Heart left ventricle (tissue), 13 donors: ENCODE measurements at regions not wholly inside any gene's neighbourhood (a gene's known extent, or its start where the extent isn't known, plus 50 kb on each side); places are given as distances from the start of the nearest gene placed in this dataset.

Experiments
- POLR2A ChIP-seq, 2 donors: fragments of 450-650 bp; IDR thresholded peaks; one replicate each; pipeline ENCODE4 v1.6.1; 2017; ENCODE audit warnings: antibody characterized with exemption in 2 of 2, mild to moderate bottlenecking in 2 of 2, moderate library complexity in 2 of 2
- TF ChIP-seq, protein P1 (sequence below), 12 donors: fragments of 200-600 bp; sonication (generic) in 4 of 12; IDR thresholded peaks; one replicate each; pipeline versions ENCODE4 v1.5.0 to v1.8.0; 2018 to 2022; ENCODE audit warnings: antibody characterized with exemption in 12 of 12, mild to moderate bottlenecking in 5 of 12
- donor health status: ischemic (EF 13 %, LVEDD 7.1; RV severe dilation, severe dysfunction).
- donor health status: DM: no; HTN: yes; CAD: no.
- donor health status: DM: no; HTN: no; CAD: no.
- donor health status: ischemic (EF 25% LVEDD 6.9; RV normal size, moderate dysfunction).
- donor health status: ischemic (EF 25% LVEDD 5.7; RV mildly dilated, moderate dysfunction).
- donor health status: ischemic (EF 35%, LVEDD 5.7; RV mildly dilated, moderate dysfunction).
- donor health status: nonischemic (EF 11% LVEDD 7.7; RV severe dilation, severe dysfunction).
- donor health status: DM: yes; HTN: yes; CAD: no.
- donor health status: PGD.
- donor health status: ischemic (EF 29% LVEDD 5.4; RV normal size, mild dysfunction).
- donor health status: nonischemic (EF 23%, LVEDD 6.1; RV moderate dilation, normal function).

DNA sequence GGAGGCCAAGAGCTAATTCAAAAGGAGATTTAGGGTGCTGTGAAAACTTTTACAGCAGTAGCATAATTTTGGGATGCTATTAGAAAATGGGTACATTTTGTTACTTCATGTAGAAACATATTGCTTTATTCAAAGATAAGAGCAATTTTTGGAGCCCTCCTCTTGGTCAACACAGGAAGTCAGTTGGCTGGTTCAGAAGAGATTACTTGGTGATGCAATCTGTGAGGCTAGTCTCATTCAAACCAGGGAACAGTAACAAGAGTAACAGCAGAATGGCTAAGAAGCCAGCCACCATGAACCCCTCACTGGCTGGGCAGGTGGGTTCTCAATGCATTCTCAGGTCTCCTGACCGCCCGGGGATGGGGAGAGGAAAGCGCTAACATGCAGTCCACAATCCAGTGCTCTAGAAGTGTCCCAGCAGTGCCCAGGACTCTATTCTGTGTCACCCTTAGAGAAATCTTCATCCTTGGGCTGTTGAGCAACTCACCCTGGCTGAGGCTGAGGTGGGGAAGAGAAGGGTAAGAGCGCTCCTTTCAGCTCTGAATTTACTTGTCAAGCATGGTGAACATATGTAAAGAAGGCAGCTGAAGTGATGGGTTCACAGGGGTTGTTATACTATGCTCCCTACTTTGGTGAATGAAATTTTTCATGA lies 262.2 kb upstream of the UBASH3B start:
- TF ChIP-seq, protein P1, sequence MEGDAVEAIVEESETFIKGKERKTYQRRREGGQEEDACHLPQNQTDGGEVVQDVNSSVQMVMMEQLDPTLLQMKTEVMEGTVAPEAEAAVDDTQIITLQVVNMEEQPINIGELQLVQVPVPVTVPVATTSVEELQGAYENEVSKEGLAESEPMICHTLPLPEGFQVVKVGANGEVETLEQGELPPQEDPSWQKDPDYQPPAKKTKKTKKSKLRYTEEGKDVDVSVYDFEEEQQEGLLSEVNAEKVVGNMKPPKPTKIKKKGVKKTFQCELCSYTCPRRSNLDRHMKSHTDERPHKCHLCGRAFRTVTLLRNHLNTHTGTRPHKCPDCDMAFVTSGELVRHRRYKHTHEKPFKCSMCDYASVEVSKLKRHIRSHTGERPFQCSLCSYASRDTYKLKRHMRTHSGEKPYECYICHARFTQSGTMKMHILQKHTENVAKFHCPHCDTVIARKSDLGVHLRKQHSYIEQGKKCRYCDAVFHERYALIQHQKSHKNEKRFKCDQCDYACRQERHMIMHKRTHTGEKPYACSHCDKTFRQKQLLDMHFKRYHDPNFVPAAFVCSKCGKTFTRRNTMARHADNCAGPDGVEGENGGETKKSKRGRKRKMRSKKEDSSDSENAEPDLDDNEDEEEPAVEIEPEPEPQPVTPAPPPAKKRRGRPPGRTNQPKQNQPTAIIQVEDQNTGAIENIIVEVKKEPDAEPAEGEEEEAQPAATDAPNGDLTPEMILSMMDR (IDR thresholded peaks at IDR 0.05), result no peak
- TF ChIP-seq POLR2A (IDR thresholded peaks at IDR 0.05), result no peak
